Prostate gland (tissue), 2 donors: ENCODE measurements at regions not wholly inside any gene's neighbourhood (a gene's known extent, or its start where the extent isn't known, plus 50 kb on each side); places are given as distances from the start of the nearest gene placed in this dataset.

Experiments used
- DNase-seq: peaks from one replicate; pipeline ENCODE4 v3.0.0-alpha.2; 2019; ENCODE audit warnings: low spot score
- H3K27ac ChIP-seq, 2 donors: fragments of 200-600 bp; sonication (generic); 2 replicates each; pipeline ENCODE4 v1.5.1; 2017 to 2019
- H3K27me3 ChIP-seq: fragments of 200-600 bp; sonication (generic); replicated peaks from 2 replicates; pipeline ENCODE4 v1.5.1; 2019; ENCODE audit not compliant: insufficient read depth
- H3K36me3 ChIP-seq, 2 donors: fragments of 200-600 bp; sonication (generic); 1 replicate in 1 of 2; 2 replicates in 1 of 2; pipeline versions ENCODE4 v1.5.1 to v1.8.1; 2017 to 2019
- H3K4me1 ChIP-seq: fragments of 200-600 bp; sonication (generic); replicated peaks from 2 replicates; pipeline ENCODE4 v1.5.1; 2019
- H3K4me3 ChIP-seq, 2 donors: fragments of 200-600 bp; sonication (generic); 2 replicates each; pipeline ENCODE4 v1.5.1; 2017 to 2019
- H3K9me3 ChIP-seq: fragments of 200-600 bp; sonication (generic); 2 replicates; pipeline ENCODE4 v1.5.1; 2017
- POLR2A ChIP-seq: fragments of 450-650 bp; IDR thresholded peaks from one replicate; pipeline ENCODE4 v1.6.1; 2016; ENCODE audit warnings: antibody characterized with exemption, mild to moderate bottlenecking
- POLR2AphosphoS5 ChIP-seq: sonication (generic); formaldehyde crosslinking; IDR thresholded peaks from one replicate; pipeline ENCODE4 v1.6.1; 2017; ENCODE audit warnings: antibody characterized with exemption
- WGBS: methylation state at CpG from one replicate; pipeline ENCODE4 v1.1.5; 2018; 5-methylcytosine and 5-hydroxymethylcytosine counted together
- intact Hi-C: fragments of 100-400 bp; cut with DNase I; formaldehyde crosslinking; loops from one replicate; pipeline ENCODE4 v1.14.2; 2022
- TF ChIP-seq, protein P1 (sequence below), 4 experiments: fragments of 200-600 bp in 2 of 4; fragments of 450-650 bp in 2 of 4; sonication (generic) in 2 of 4; IDR thresholded peaks; 1 replicate in 3 of 4; 2 replicates in 1 of 4; pipeline ENCODE4 v1.5.1; 2016 to 2019; ENCODE audit warnings: antibody characterized with exemption in 4 of 4, mild to moderate bottlenecking in 2 of 4, moderate library complexity in 2 of 4

DNA sequence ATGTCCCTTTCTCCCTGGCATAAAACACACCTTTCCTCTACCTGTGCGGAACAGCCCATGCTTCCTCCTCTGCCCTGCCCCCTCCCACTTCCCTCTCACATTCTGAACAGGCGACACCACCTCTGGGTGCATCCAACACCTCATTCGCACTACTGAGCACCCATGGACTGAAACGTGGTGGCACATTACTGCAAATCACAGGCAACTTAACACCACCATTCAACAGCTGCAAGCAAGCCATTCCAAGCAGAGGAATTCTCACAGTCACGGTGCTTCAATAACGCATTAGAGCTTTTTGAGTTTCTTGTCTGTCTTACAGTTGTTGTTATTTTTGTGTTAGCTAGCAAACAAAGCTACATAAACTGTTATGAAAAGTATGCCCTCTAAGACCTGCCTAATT lies 298.2 kb upstream of the TAS2R1 start:
- Histone ChIP-seq H3K9me3 (no peaks in the 10 kb centered on the region), H3K4me1 (no peaks in the 10 kb centered on the region), H3K27ac (no peak overlapping the region), H3K4me3 (no peak overlapping the region), H3K27me3 (no peaks in the 10 kb centered on the region), H3K36me3 (no peaks in the 10 kb centered on the region)
- intact Hi-C loops, result no loop called here
- 60% methylated on average over 6 of the region's 6 CpGs for WGBS
- DNase-seq, result no peak
- TF ChIP-seq POLR2AphosphoS5 (no peak), POLR2A (no peak)
- TF ChIP-seq, protein P1, sequence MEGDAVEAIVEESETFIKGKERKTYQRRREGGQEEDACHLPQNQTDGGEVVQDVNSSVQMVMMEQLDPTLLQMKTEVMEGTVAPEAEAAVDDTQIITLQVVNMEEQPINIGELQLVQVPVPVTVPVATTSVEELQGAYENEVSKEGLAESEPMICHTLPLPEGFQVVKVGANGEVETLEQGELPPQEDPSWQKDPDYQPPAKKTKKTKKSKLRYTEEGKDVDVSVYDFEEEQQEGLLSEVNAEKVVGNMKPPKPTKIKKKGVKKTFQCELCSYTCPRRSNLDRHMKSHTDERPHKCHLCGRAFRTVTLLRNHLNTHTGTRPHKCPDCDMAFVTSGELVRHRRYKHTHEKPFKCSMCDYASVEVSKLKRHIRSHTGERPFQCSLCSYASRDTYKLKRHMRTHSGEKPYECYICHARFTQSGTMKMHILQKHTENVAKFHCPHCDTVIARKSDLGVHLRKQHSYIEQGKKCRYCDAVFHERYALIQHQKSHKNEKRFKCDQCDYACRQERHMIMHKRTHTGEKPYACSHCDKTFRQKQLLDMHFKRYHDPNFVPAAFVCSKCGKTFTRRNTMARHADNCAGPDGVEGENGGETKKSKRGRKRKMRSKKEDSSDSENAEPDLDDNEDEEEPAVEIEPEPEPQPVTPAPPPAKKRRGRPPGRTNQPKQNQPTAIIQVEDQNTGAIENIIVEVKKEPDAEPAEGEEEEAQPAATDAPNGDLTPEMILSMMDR (IDR thresholded peaks at IDR 0.05), result no peak

DNA sequence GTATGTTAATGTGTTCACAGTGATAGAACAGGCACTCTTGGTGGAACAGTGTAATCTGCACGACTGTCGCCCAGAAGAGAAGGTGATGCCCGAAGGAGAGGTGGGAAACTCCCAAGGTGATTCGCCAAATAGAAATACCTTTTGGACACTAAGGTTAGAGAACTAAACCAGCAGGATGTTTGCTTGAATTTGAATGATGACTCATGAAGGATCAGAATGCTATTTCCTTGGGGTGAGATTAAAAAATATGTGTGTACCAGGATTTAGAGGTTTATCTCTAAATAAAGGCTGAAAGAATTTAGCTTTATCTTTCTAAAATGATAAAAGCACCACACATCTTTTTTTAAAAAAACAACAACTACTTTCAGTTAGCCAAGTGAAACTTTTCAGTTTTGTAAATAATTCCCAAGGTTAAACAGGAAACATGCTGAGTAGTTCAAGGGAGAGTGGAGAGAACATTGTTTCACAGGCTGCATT lies 297.4 kb upstream of the TAS2R1 start:
- no peaks in the 10 kb centered on the region for H3K9me3 ChIP-seq
- H3K4me1 ChIP-seq, result no peaks in the 10 kb centered on the region
- H3K36me3 ChIP-seq, result no peaks in the 10 kb centered on the region
- H3K4me3 ChIP-seq, result no peak overlapping the region
- no peak overlapping the region for H3K27ac ChIP-seq
- no peaks in the 10 kb centered on the region for H3K27me3 ChIP-seq
- no peak for DNase-seq
- intact Hi-C loops, result no loop called here
- 43% methylated on average over 4 of the region's 4 CpGs for WGBS
- no peak for TF ChIP-seq POLR2AphosphoS5
- TF ChIP-seq, protein P1 (IDR thresholded peaks at IDR 0.05), result no peak
- no peak for TF ChIP-seq POLR2A

DNA sequence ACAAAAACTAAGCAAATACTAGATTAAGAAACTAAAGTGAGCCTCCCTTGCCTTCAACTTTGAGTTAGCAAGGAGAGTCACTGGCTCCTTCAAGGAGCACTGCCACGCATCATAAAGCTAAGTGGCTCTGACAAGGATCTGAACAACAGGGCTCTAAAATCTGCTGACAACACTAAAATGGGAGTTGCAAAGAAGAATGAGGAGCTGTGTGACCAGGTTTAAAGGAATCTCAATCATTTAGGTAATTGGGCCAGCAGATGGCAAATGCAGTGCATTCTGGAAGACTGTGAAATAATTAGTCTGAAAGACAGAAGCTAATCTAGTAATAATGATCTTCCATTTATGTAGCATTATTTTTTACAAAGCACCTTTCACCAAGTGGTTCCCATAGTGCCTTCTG lies 297.0 kb upstream of the TAS2R1 start:
- TF ChIP-seq, protein P1 (IDR thresholded peaks at IDR 0.05), result no peak
- TF ChIP-seq POLR2A (no peak), POLR2AphosphoS5 (no peak)

DNA sequence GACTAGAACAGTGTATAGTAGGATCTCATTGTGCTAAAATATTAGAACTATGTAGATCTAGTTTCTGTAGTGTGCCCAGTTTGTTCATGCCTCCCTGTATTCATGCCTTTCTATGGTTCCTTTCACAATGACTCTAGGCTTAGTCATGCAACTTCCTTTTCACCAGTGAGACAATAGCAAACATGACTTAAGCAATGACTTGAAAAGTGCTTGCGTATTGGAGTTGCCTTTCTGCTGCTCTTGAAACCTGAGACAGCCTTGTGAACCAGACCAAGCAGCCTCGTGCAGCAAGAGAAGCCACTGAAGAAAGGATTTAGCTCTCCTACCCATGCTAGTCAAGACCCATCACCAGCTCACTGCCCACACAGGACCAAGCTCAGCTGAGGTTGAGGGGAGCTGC lies 294.5 kb upstream of the TAS2R1 start:
- Histone ChIP-seq H3K36me3 (no peaks in the 10 kb centered on the region), H3K4me1 (no peaks in the 10 kb centered on the region), H3K27ac (no peak overlapping the region), H3K9me3 (no peaks in the 10 kb centered on the region), H3K4me3 (no peak overlapping the region), H3K27me3 (no peaks in the 10 kb centered on the region)
- no peak for DNase-seq
- TF ChIP-seq POLR2A (no peak), POLR2AphosphoS5 (no peak)
- TF ChIP-seq, protein P1 (IDR thresholded peaks at IDR 0.05), result no peak
- WGBS, result 54% methylated on average over 2 of the region's 2 CpGs
- intact Hi-C loops, result no loop called here

More for the DNA sequence above, 297.0 kb upstream of the TAS2R1 start:
- no peaks in the 10 kb centered on the region for H3K9me3 ChIP-seq
- no peaks in the 10 kb centered on the region for H3K4me1 ChIP-seq
- H3K27ac ChIP-seq, result no peak overlapping the region
- intact Hi-C loops, result no loop called here
- WGBS, result 76% methylated on average over 1 of the region's 1 CpG
- no peak overlapping the region for H3K4me3 ChIP-seq
- DNase-seq, result no peak
- H3K27me3 ChIP-seq, result no peaks in the 10 kb centered on the region
- H3K36me3 ChIP-seq, result no peaks in the 10 kb centered on the region

- no peaks in the 10 kb centered on the region for H3K9me3 ChIP-seq
- H3K27me3 ChIP-seq, result no peaks in the 10 kb centered on the region
- TF ChIP-seq, protein P1 (IDR thresholded peaks at IDR 0.05), result no peak
- no peak for TF ChIP-seq POLR2AphosphoS5
- TF ChIP-seq POLR2A, result no peak
- H3K27ac ChIP-seq, result no peak overlapping the region
- intact Hi-C loops, result no loop called here
- no peaks in the 10 kb centered on the region for H3K4me1 ChIP-seq
- no peak overlapping the region for H3K4me3 ChIP-seq
- no peaks in the 10 kb centered on the region for H3K36me3 ChIP-seq
- no peak for DNase-seq
Observed at GRCh38 chr5:9922719-9923118, 292.6 kb upstream of the TAS2R1 start.
